ENCODE measurements at regions not wholly inside any gene's neighbourhood (a gene's known extent, or its start where the extent isn't known, plus 50 kb on each side); places are given as distances from the start of the nearest gene placed in this dataset.
"Not testable (repeated sequence)": the region's sequence is repeated elsewhere in the genome, so short reads cannot be mapped to it uniquely, and the experiment has no call there.

DNA sequence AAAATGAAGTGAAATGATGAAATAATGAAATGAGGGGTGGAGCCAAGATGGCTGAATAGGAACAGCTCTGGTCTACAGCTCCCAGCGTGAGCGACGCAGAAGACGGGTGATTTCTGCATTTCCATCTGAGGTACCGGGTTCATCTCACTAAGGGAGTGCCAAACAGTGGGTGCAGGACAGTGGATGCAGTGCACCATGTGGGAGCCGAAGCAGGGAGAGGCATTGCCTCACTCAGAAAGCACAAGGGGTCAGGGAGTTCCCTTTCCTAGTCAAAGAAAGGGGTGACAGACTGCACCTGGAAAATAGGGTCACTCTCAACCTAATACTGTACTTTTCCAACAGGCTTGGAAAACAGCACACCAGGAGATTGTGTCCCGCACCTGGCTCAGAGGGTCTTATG lies 2755.4 kb downstream of the RPIA start:
- not testable (repeated sequence) for TF ChIP-seq EZH2 (IDR thresholded peaks at IDR 0.05; ENCODE audit: insufficient read depth, low read length)
- TF ChIP-seq, protein P1, sequence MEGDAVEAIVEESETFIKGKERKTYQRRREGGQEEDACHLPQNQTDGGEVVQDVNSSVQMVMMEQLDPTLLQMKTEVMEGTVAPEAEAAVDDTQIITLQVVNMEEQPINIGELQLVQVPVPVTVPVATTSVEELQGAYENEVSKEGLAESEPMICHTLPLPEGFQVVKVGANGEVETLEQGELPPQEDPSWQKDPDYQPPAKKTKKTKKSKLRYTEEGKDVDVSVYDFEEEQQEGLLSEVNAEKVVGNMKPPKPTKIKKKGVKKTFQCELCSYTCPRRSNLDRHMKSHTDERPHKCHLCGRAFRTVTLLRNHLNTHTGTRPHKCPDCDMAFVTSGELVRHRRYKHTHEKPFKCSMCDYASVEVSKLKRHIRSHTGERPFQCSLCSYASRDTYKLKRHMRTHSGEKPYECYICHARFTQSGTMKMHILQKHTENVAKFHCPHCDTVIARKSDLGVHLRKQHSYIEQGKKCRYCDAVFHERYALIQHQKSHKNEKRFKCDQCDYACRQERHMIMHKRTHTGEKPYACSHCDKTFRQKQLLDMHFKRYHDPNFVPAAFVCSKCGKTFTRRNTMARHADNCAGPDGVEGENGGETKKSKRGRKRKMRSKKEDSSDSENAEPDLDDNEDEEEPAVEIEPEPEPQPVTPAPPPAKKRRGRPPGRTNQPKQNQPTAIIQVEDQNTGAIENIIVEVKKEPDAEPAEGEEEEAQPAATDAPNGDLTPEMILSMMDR (IDR thresholded peaks at IDR 0.05; ENCODE audit: insufficient read depth, low read depth, low read length), result not testable (repeated sequence)
